ENCODE measurements at regions not wholly inside any gene's neighbourhood (a gene's known extent, or its start where the extent isn't known, plus 50 kb on each side); places are given as distances from the start of the nearest gene placed in this dataset.
"Not testable (repeated sequence)": the region's sequence is repeated elsewhere in the genome, so short reads cannot be mapped to it uniquely, and the experiment has no call there.

DNA sequence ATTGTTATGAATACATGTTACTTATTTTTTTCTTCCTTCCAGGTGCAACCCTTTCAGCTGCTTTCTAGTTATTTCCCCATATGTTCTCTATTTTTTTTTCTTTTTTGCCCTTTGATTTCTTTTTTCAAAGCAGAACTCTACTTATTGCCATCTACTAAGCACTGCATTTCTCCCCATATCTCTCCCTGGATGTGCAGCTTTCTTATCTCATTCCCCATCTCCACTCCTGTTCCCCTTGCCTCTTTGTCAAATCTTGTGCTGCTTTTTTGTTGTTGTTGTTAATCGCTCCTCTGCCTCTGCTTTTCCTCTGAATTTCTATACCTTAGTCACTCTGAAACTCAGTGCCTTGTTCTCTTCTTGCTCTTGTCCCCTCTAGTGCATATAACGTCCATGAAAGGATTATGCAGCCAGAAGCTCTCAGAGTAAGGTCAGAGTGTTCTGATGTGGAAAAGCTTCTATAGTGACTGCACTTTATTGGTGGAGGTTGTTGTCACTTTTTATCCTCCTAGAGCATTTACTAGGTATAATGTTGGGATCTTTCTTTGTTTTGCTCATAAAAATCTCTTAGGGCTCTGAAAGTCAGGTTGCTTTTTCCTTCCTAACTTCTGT, 51.1 kb upstream of the JADE1 start:
- DNase-seq: no peak

DNA sequence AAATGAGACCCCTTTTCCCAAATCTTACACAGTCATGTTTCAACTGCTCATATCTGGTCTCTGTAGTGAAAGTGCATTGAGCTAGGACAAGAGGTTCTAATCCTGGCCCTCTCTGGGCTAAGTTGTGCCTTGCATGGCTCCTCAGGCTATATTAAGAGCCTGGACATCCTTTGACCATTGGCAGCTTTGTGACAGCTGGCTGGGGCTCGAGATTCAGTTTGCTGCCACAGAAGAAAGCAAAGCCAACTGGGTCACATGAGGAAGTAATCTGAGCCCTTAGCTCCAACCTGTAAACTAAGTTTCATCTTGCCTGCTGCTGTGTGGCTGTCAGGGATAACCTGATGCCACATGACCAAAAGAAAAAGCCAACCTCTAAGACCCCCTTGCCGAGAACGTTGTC, 51.8 kb upstream of the JADE1 start:
- no peak for DNase-seq

DNA sequence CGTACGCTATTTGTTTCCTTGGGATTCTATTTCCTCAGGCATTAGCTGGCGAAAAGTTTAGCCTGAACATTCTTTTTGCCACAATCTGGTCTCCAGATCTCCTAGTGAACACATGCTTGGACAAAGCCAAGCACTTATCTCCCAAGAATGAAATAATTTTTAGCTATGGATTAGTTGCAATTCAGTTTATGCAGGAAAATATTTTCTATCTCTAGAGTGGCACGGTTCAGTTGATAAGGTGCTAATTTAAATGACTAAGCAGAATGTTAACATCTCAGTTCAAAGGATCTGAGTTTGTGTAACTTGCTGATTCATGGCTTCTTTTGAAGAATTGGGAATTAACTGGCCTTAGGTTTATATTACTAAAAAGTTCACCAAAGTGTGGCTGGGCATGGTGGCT, 58.1 kb upstream of the JADE1 start:
- no peak for DNase-seq

DNA sequence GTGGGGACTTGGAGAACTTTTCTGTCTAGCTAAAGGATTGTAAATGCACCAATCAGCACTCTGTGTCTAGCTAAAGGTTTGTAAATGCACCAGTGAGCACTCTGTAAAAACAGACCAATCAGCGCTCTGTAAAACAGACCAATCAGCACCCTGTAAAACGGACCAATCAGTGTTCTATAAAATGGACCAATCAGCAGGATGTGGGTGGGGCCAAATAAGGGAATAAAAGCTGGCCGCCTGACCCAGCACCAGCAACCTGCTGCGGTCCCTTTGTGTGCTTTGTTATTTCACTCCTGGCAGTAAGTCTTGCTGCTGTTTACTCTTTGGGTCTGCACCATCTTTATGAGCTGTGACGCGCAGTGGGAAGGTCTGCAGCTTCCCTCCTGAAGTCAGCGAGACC, 67.8 kb upstream of the JADE1 start:
- not testable (repeated sequence) for DNase-seq

DNA sequence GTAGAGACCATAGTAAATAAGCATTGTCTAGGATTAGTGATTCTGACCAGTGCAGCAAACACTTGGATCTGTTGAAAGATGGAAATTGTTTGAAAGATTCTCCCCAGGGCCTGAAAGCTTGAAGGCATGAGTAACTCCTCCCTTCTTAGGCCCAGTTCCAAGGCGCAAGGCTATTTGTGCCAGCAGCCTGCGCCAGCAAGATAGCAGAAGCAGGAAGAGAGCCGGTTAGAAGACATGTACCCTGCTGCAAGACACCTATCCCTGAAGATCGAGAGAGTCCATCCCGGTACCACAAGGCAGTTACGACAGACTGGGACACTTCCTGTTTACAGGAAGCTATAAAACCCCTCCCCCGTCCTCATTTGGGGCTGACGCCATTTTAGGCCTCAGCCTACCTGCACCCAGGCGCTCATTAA, 72.4 kb upstream of the JADE1 start:
- DNase-seq: no peak

DNA sequence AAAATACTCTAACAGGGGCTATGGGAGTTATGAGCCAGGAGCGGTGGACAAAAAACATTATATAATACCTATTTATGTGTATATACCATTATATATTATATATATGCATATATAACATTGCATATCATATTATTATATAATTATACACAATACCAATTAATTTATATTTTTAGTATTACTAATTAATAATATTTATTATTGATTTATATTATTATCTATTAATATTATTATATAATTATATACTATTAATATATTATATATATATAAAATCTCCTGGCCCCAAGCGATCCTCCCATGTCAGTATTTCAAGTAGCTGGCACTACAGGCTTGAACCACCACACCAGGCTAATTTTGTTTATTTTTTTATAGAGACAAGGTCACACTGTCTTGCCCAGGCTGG, 73.8 kb upstream of the JADE1 start:
- DNase-seq: no peak

DNA sequence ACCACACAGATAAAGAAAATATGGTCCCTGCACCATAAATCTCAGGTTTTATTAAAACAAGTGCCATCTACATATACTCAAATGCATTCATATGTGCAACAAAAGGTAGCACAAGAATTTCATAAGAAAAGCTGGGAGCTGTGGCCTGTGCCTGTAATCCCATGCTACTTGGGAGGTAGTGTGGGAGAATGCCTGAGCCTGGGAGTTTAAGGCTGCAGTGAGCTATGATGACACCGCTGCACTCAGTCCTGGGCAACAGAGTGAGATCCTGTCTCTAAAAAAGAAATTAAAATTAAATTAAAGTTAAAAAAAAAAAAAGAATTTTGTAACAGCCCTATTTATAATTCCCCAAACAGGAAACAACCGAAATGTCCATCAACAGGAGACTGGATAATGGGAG, 81.3 kb upstream of the JADE1 start:
- DNase-seq: no peak

DNA sequence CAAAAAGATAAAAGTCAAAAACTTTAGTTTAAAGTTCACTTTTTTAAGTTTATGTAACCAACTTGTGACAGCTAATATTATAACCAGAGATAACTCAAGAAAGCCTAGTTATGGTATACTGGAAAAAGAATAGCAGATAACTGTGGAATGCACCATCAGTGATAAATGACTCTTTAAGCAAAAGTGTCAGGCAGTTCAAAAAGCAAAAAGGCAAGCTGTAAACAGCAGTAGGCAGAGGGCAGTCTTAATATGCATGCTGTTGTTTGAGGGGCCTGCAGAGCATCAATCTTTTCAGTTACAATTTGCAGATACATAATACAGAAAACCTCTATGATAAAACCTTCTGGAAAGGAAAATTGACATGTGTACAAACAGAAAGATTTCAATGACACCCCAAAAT, 81.8 kb upstream of the JADE1 start:
- no peak for DNase-seq

DNA sequence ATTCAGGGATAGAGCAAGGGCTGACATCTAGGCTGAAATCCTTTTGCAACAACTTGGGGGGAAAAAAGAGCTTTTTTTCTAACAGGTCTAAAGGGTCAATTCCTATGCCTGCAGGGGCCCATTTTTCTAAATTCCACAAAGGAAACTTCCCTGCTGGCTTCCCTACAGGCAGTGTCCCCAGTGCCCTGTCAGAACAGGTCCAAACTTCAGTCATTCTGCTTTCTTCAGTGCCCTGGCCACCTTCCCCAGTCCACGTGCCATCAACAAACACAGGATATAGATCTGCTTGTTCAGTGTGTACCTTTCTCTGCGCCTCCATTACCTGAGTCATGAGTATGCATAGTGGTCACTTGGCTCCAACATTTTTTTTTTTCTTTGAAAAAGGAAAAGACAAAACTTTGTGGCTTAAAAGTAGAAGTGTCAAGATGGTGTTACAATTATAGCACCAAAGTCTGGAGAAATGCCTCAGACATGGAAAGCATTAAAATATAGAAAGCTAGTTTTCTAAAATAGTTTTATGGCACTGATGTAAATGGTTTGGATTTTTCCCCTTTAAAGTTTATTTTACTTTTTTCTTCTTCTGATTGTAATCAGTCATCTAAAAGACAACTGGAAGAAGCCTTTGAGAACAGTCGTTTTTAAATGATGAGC, 84.0 kb upstream of the JADE1 start:
- DNase-seq: no peak

DNA sequence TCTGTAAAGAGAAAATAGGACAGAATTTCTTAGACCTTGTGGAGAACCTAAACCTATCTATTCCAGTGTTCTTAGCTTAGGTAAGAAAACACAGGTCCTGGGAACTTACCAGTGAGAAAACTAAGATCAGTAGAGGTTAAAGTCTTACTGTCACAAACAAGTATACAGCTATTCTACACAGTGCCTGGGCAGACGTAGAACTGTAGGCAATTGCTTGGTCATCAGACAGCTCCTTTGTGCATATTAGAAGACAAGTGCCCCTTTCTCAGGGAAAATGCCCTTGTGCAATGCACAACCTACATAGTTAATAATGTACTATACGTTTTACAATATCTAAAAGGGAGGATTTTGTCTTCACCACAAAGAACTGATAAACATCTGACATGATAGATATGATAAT, 86.6 kb upstream of the JADE1 start:
- DNase-seq: no peak

DNA sequence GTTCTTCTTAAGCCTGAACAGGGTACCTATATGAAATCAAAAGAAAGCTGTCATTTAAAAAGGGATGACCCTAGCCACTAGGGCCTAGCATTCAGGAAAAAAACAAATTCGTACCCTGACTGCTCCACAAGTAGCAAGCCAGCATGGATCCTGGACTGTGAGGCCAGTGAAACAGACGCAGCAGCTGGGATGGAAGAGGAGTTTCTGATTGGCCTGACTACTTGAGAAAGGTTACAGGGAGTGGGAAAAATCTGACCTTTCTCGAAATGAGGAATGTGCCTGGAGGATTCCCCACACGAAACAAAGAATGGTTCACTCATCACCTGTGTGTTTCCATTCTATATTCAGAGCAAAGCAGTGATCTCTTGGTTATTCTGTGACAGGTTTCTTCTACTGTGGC, 87.6 kb upstream of the JADE1 start:
- DNase-seq: no peak

DNA sequence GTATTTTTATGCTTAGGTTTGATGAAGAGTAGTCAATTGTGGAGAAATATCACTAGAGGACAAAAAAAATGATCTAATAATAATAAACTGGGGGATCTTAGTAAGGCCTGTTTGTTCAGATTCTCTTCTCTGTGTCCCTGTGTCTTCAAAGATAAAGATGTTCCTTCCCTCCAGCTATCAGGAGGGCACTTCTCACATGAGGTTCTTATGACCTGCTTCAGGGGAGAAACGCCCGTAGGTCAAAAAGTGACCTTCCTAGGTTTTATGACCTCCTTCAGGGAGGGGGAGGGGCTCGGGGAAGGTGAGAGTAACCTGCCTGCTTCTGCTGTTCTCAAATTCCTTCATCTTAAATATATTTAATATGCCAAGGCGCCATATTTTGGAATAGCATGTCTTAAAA, 89.2 kb upstream of the JADE1 start:
- no peak for DNase-seq

DNA sequence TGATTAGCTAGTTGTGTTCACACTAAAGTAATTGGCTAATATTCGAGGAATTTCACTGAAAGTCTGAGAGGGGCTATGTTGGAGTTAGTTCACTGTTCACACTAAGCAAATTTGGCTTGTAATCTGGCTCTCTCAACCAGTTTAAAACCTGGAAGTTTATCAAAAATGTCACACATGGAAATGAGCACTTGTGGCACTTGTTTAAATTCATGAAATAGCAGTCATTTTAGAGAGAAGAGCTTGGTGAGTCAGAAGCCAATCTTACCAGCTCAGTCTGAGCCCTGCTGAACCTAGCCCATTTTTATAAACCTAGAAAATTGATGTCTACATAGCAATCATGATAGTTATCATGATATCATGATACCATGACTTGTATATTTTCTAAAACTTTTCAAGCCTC, 90.7 kb upstream of the JADE1 start:
- no peak for DNase-seq

DNA sequence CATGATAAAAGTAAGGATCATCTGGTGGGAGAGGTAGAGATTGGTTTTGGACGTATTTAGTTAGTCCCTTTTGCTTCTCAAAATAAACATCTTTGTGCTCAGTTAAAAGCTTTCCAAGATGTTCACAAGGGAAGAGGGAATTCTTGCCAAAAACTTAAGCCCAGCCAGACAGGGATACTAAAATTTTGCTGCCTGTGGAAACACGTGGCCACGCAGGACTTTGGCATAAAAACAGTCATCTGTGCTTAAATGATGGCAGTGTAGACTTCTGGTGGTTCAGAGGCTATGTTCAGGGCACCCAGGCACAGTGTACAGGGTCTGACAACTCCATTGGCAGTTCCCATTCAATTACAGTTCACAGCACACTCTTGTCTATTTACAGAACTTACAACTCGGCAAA, 93.2 kb upstream of the JADE1 start:
- no peak for DNase-seq

DNA sequence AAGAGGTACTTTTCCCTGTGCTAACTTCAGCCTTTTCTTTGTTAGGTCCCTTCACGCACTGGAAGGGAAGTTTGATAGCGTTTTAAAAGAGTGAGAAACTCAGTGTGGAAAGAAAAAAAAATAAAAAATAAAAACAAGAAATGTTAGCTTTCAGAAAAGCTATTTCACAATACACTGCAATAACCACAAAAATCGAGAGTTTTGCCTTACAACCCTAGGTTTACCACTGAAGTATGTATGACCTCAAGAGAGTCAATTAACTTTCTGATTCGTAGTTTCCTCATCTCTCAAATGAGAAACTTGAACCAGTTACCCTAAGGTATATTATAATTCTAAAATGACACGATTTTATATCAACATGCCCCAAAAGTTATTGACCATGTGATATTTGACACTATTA, 93.9 kb upstream of the JADE1 start:
- no peak for DNase-seq

DNA sequence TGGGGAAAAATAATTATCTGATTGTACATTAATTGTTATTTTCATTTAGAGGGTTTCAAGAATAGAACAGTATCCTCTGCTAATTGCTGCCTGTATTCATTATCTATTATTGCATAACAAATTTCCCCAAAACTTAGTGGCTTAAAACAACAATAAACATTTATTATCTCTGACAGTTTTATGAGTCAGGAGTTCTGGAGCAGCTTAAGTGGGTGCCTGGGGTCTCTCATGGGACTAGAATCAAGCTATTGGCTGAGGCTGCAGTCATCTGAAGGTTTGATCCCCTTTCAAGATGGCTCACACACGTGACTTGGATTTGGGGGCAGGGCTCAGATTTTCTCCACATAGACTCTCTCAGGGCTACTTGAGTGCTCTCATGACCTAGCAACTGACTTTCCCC, 98.1 kb upstream of the JADE1 start:
- no peak for DNase-seq

DNA sequence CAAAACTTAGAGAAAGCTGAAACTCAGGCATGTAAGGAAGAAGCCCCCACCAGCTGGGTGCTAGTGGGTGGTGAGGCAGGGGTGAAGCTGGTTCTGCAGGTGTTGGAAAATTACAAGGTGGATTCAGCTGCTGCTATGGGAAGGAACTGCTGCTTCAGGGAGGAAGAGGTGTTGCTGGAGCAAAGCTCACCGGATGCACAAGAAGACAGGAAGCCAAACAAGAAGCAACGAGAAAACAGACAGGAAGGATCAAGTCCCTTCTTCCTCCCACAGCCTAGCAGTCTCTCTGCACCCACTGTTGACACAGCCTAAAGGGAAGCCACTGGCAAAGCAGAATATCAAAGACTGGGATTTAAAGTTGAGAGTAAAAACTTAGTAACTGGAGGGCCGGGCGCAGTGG, 100.2 kb upstream of the JADE1 start:
- DNase-seq: no peak

DNA sequence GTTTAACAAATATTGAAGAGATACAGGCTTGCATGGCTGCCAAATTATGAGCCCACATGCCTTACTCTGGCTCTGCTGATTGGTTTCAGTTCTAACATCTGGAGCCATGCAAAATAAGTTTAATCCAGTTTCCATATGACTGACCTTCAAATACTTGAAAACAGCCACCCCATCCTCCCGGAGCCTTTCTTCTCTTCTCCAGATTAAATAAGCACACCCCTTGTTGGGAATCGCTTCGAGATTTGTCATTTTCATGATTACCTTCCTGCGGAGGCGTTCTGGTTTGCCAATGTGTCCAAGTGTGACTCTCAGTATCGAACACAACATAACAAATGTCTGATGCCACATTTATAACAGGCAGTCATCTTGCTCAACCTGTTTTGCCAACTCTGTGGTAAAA, 101.6 kb upstream of the JADE1 start:
- no peak for DNase-seq

DNA sequence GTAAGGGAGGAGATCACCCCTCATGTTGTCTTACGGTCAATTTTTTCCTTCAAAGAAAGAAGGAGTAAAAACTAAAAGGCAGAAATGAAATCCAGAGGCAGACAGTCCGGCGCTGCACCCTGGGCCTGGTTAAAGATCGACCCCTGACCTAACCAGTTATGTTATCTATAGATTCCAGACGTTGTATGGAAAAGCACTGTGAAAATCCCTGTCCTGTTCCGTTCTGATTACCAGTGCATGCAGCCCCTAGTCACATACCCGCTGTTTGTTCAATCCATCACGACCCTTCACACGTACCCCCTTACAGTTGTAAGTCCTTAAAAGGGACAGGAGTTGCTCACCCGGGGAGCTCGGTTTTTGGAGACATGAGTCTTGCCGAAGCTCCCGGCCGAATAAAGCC, 105.6 kb upstream of the JADE1 start:
- DNase-seq: no peak

DNA sequence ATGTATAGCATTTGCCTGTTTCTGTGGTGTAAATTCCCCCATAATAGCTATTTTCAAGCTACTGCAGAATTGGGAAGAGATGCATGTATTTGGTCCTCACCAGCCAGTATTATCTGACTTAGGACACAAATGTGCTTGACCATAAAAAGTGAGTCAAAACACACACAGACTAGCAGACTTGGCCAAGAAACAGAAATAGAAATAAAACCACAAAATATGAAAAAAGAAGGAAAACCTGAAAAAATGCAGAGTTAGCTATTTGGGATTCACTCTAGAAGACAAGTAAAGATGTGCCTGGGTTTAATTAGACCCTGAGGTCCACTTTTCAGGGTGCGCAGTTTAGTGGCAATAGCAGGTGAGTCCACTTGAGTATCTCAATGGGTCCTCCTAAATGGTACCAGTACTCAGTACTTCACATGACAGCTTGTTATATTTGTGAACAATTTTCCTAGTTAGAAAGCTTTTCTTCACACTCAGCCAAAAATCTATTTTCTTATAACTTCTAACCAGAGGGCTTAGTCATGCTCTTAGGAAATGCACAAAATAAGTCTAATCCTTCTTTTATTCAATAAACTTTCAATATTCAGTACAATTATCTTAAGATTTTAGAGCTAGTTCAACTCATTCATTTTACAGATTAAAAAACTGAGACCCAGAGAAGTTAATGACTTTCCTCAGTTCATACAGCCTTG, 108.7 kb upstream of the JADE1 start:
- DNase-seq: no peak

DNA sequence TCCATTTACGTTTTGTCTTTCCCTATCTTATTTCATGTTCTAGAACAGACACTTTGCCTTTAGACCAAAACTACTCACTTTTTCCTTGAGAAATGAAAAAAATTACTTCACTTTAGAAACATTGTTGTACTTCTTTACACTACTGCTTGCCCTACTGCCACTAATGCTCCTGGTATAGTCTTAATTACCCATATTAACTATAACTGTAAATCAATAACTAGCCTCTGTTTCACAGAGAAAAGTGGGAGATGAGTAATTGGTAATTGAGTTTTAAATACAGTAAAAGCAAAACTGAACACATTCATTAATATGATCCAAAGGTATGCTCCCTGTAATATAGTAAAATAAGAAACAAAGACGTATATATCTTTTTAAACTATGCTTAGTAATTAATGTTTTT, 111.1 kb upstream of the JADE1 start:
- no peak for DNase-seq

DNA sequence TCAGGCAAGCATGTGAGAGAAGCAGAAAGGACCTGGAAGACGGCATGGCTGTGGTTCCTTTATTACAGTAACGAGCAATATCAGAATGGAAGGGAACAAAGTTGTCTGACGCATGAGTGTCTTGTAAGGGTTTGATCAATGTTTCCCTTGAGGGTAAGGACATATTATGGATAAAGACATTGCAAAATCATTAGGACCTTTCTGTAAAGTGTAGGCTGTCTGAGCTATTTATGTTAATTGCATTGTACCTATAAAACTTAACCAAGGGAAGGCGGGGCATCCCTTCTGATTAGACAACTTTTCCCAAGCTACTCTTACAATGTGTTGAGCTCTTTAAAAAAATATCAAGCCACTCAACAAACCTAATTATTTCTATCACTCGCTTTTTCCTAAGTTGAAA, 112.2 kb upstream of the JADE1 start:
- DNase-seq: no peak

DNA sequence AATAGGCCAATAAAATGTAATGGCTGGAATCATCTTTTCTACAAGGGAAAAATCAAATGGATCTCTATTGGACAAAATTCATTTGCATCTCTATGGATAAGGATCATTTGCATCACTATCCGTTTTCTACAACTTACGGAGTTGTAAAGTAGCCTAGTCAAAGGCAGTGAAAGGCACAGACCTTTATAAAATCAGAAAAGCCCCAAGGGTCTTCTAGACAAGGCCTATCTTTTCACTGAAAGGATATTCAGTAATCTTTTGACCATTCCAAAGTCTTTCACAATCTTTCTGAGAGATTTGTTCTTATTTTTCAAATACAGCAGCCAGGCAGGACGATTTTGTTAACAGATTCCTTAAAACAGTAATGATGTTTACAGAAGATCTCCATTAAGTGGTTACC, 119.5 kb upstream of the JADE1 start:
- no peak for DNase-seq

DNA sequence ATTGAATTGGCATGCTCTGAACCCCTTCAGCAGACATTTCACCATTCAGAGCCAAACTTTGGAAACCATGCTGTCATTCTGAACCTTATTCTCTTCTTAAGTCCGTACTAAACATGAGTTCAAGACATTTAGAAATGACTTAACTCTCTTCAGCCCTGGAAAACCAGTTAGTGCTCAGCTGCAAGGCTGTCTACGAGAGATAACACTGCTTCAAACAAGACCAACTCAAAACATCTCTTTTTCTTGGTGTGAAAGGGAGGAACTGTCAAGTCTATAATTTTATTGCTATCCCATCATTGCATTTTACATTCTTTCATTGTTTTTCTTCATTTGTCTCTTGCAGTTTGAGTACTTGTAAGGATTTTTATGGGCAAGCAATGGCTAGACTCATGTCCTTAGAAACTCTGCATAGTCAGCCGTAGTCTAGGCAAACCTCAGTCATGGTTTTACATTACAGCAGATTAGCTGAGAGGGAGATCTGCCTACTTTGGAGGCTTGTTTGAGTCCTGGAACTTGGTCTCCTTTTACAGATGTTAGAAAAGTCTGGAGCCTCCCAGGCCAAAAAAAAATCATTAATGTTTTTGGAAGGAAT, 120.6 kb upstream of the JADE1 start:
- no peak for DNase-seq
